GM19397 (cell line): ENCODE measurements at regions not wholly inside any gene's neighbourhood (a gene's known extent, or its start where the extent isn't known, plus 50 kb on each side); places are given as distances from the start of the nearest gene placed in this dataset.

Experiments used
- ATAC-seq: cut with Tn5 transposase; IDR thresholded peaks from one replicate; pipeline ENCODE4 v1.9.1; 2021; ENCODE audit warnings: mild to moderate bottlenecking, moderate library complexity; ENCODE audit not compliant: unreplicated experiment

DNA sequence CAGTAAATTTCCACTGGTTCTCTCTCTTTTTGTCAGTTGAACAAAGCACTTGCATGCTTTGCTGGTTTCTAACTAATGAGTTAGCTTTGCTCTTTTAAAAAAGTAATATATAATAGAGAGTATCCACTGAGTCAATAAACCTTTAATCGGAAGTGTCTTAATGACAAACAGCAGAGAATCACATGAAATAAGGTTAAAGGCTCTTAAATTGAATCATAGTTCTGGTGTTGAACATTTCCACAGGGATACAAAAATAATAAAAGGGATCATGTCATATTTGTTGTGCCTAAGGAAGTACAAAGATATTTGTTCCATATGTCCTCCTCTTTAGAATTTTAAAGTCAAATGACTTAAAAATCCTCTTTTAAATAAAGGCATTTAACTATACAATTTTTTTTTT is 362.6 kb downstream of the LRIG3 start:
- no peak for ATAC-seq

GRCh38 chr12:58563621-58564020 is 356.7 kb downstream of the LRIG3 start:
- no peak for ATAC-seq

DNA sequence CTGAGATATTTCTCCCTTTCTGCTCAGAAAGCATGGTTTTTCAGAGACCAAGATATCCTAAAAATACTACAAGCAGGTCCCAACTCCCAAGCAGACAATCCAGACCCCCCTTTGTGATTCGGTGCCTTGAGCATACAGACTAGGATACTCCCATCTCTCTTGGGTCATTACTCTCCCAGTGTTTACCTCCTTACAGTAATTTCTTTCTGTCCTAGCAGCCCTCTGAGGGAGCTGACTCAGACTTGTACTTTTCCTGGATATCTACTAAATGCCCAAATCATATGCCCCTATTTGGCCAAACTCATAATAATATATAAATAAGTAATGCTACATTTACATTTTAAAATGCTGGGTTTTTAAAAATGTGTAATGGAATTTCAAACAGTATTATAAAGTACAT is 355.6 kb downstream of the LRIG3 start:
- ATAC-seq: no peak

DNA sequence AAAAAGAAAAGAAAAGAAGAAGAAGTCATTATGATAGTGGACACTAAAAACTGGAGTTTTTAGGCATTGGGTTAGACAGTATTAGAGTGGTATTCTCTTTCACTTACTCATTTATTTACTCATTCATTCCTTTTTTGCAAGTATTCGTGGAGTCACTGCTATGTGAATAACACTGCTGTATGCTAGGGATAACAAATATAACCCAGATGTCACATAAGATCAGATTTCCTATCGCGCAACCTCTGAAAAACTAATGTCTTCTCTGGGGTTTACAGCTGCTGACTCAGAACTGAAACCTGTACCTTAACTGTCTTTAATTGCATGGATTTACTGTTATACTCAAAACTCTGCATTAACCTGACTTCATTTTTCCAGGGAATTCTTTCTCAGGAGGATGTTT is 353.7 kb downstream of the LRIG3 start:
- no peak for ATAC-seq

GRCh38 chr12:58567189-58567588 is 353.1 kb downstream of the LRIG3 start:
- ATAC-seq: no peak

- ATAC-seq: no peak
These were observed 349.9 kb downstream of the LRIG3 start for GRCh38 chr12:58570411-58570810.

DNA sequence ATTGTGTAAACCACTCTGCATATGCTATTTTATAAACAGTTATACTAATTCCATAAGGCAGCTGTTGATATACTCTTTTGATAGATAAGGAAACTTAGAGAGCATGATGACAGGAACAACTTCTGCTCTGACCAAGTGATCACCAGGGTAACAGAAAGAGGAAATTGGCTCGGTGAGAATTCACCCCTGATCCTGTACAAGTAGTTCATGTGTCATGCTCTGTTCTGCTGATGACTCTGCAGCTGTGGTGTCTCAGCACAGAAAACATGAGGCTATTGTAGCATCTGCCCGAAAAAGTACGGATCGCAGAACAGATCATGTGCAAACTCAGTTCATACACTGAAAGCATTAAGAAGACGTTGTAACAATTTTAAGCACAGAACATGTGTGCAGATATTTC is 345.0 kb downstream of the LRIG3 start:
- no peak for ATAC-seq

DNA sequence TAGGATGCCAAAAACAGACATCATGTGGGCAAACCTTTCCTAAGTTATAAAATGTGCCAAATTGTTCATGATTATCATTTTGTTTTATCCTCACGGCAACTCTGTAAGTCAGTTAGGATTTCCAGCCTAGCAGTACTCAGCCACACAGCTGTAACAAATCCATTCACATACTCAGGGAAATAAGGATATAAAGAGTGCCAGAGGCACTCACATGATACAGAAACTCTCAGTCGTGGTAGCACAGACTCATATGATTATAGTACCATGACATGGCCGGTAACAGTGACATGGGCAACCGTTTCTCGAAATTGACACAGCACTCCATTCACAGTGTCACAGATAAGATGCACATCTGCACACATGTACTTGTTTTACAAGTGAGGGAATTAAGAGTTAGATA is 344.2 kb downstream of the LRIG3 start:
- no peak for ATAC-seq

GRCh38 chr12:58576916-58577315 is 343.4 kb downstream of the LRIG3 start:
- ATAC-seq: no peak

GRCh38 chr12:58580095-58580494 is 340.2 kb downstream of the LRIG3 start:
- ATAC-seq: no peak

- ATAC-seq: no peak
These were observed 336.8 kb downstream of the LRIG3 start for GRCh38 chr12:58583529-58583928.

- no peak for ATAC-seq
These were observed 336.4 kb downstream of the LRIG3 start for GRCh38 chr12:58583940-58584339.

- no peak for ATAC-seq
These were observed 335.4 kb downstream of the LRIG3 start for GRCh38 chr12:58584880-58585279.

DNA sequence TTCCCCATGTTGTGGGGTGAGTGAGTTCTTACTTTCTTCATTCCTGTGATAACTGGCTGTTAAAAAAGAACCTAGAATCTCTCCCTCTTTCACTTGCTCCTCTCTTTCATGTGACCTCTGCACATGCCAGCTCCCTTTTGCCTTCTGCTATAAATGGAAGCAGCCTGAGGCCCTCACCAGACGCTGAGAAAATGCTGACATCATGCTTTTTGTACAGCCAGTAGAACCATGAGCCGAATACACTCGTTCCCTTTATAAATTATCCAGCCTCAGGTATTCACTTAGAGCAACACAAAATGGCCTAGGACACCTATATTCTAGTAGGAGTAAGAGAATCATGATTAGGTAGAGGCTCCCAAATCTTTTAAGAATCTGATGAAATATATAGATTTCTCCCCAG is 333.5 kb downstream of the LRIG3 start:
- no peak for ATAC-seq

DNA sequence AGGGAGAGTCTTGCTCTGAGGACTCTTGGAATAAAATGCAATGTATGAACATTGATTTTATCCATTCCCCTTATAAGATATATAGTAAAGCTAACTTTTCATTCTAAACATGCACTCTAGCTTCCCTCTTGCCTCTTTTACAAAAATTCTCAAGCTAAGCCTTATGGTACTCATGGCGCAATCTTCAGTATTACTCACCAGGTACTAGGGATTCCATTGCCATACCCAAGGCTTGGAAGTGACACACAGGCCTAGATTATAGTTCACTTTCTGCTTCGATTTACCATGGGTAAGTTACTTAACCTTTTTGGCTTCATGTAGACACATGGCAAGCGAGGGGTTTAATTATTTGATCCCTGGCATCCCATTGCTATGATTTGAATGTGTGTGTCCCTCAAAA is 331.5 kb downstream of the LRIG3 start:
- ATAC-seq: no peak

- ATAC-seq: no peak
These were observed 327.7 kb downstream of the LRIG3 start for GRCh38 chr12:58592475-58593207.

DNA sequence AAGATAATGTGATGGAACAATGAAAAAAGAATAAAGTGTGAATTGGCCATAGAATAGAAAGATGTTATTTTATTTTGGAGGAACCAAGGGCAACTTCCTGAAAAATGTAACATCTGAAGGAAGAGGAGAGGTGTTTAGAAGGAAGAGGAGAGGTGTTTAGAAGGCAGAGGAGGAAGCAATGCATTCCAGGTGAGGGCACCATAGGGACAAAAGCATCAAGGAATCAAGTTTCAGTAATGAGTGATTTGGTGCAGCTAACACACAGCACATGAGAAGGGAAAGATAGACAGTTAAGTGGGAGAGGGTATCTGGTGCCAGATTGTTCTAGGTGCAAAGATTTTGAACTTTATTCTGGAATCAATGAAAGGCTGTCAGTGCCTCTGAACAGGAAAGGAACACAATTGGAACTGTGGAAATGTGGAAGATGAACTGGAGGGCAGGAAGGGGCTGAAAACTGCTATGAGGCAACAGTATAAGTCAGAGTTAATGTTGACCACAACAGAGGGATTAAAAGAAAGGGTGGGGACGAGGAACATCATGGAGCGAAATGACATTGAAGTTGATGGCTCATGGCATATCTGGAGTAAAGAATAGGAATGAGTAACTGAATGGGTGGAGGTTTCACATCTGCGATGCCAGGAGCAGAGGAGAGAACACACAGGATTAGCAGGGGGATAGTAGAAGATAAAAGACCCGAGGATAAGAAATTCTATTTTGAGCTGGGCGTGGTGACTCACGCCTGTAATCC is 326.6 kb downstream of the LRIG3 start:
- no peak for ATAC-seq

- ATAC-seq: no peak
These were observed 323.9 kb downstream of the LRIG3 start for GRCh38 chr12:58596381-58596780.

- no peak for ATAC-seq
These were observed 318.8 kb downstream of the LRIG3 start for GRCh38 chr12:58601529-58601928.

DNA sequence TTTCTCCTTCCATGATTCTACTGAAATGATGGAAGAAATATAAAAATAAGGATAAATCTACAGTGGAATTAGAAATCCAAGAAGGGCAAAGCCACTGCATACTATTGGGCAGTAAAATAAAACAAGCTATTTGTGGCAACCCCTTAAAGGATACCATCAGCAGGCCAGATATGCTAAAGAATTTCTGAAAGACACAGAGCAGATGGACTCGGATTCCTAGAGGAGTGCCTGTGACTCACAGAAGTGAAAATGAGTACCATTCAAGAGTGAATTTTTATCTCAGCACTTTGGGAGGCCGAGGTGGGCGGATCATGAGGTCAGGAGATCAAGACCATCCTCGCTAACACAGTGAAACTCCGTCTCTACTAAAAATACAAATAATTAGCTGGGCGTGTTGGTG is 318.1 kb downstream of the LRIG3 start:
- ATAC-seq: no peak

DNA sequence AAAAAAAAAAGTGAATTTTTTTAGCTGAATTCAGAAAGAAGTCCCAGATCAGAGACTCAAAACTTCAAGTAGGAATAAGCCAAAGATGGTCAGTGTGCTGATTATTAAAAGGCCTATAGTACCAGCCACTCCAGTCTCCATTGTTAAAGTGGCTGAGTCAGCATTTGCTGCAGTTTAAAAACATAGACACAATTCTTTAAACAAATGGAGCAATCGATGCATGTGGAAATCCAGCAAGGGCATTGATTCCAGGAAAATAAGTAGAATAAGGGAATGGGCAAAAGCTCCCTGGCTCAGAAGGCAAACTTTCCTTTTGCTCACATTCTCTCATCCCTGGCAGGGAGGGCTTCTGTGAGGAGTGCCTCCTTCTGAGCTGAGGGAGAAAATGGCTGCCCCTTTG is 317.6 kb downstream of the LRIG3 start:
- ATAC-seq: no peak

- no peak for ATAC-seq
These were observed 312.5 kb downstream of the LRIG3 start for GRCh38 chr12:58607805-58608204.

DNA sequence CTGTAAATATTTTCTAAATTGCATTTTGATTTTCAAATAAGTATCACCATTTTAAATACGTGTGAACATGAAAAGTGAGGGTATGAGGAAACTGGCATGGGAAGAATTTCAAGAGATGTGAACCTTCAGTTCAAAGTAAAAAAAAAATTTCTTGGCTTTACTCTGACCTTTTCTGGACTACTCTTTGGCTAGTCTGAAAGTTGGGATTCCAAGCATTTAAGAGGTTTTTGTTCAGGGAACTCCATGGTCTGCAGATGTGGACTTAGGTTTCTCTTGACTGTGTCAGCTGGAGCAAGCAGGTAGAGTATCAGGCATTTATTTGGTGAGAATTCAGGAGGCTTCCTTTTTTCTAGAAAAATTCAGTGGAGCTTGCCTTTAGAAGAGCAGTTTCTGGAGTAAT is 311.6 kb downstream of the LRIG3 start:
- ATAC-seq: no peak
